Suprapubic skin (tissue), 3 donors: ENCODE measurements at regions not wholly inside any gene's neighbourhood (a gene's known extent, or its start where the extent isn't known, plus 50 kb on each side); places are given as distances from the start of the nearest gene placed in this dataset.
"Not testable (repeated sequence)": the region's sequence is repeated elsewhere in the genome, so short reads cannot be mapped to it uniquely, and the experiment has no call there.

Source experiments
- CTCF ChIP-seq, 2 donors: fragments of 200-600 bp in 1 of 2; fragments of 450-650 bp in 1 of 2; sonication (generic) in 1 of 2; IDR thresholded peaks; one replicate each; pipeline ENCODE4 v1.5.1; 2016 to 2019; ENCODE audit warnings: antibody characterized with exemption in 2 of 2, mild to moderate bottlenecking in 1 of 2, moderate library complexity in 1 of 2
- POLR2A ChIP-seq, 2 donors: fragments of 450-650 bp; IDR thresholded peaks; one replicate each; pipeline ENCODE4 v1.6.1; 2017; ENCODE audit warnings: antibody characterized with exemption in 2 of 2, mild to moderate bottlenecking in 2 of 2, moderate library complexity in 2 of 2

DNA sequence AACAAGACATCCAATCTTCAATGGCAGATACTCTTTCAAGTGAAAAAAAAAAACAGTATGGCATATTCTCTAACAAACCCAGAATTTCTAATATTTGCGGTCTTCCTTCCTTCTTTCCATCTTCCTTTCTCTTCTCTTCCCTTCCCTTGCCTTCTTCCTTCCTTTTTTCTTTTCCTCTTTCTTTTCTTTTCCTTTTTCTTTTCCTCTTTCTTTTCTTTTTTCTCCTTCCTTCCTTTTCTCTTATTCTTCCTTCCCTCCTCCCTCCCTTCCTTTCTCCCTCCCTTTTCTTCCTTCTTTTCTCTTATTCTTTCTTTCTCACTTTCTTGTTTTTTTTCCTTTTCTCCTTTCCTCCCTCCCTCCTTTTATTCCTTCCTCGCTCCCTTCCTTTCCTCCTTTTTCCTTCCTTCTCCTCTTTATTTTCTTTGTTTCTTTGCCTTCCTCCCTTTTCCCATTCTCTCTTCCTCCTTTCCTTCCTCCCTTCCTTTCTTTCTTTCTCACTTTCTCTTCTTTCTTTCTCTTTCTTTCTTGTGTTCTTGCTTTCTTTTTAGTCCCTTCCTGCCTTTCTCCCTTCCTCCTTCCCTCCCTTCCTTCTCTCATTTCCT lies 209.0 kb downstream of the ZNF92 start:
- not testable (repeated sequence) for TF ChIP-seq CTCF, POLR2A (IDR thresholded peaks at IDR 0.05)
